Activated CD4-positive, alpha-beta T cell treated with anti-CD3 and anti-CD28 coated beads for 36 hours (primary cell): ENCODE measurements at regions not wholly inside any gene's neighbourhood (a gene's known extent, or its start where the extent isn't known, plus 50 kb on each side); places are given as distances from the start of the nearest gene placed in this dataset.
A peak's percentile ranks its signal among the peaks of the same experiment; 100 is the strongest.

Experiments used
- ATAC-seq: fragments of 200-7000 bp; cut with Tn5 transposase; one replicate; pipeline ENCODE4 v1.10.0; 2021; ENCODE audit warnings: mild to moderate bottlenecking, moderate library complexity
- CTCF ChIA-PET: fragments of 350-600 bp; sonication (Branson Sonifier 250); formaldehyde crosslinking; loops from one replicate; lab custom pipeline; 2021; ENCODE audit warnings: antibody characterized with exemption; lab: Charles Lee
- POLR2A ChIA-PET: fragments of 350-600 bp; sonication (Branson Sonifier 250); formaldehyde crosslinking; loops from one replicate; lab custom pipeline; 2021; ENCODE audit warnings: antibody characterized with exemption, inconsistent platforms; lab: Charles Lee
- DNase-seq: peaks from one replicate; pipeline ENCODE4 v3.0.0-alpha.2; 2020
- H3K27ac Mint-ChIP-seq: one replicate; pipeline ENCODE4 v1.8.0; 2021; ENCODE audit warnings: mixed read lengths
- H3K27me3 Mint-ChIP-seq: one replicate; pipeline ENCODE4 v1.8.0; 2021; ENCODE audit warnings: mixed read lengths
- H3K36me3 Mint-ChIP-seq: one replicate; pipeline ENCODE4 v1.8.0; 2021; ENCODE audit warnings: low read depth, mixed read lengths
- H3K4me1 Mint-ChIP-seq: one replicate; pipeline ENCODE4 v1.8.0; 2021; ENCODE audit warnings: mixed read lengths
- H3K4me3 Mint-ChIP-seq: one replicate; pipeline ENCODE4 v1.8.0; 2021; ENCODE audit warnings: mild to moderate bottlenecking, moderate library complexity, mixed read lengths
- H3K9me3 Mint-ChIP-seq: one replicate; pipeline ENCODE4 v1.8.0; 2021; ENCODE audit warnings: low read depth, mixed read lengths
- intact Hi-C, 2 experiments: fragments of 100-400 bp; cut with DNase I in 1 of 2; cut with micrococcal nuclease in 1 of 2; formaldehyde crosslinking; loops; one replicate each; pipeline versions ENCODE4 v1.14.2 to v1.15.1; 2022 to 2024; cut with DNase I, micrococcal nuclease

GRCh38 chr11:123378096-123378495 lies 52.0 kb upstream of the GRAMD1B start:
- Mint-ChIP-seq H3K27ac (no peak overlapping the region), H3K36me3 (no peaks in the 10 kb centered on the region), H3K27me3 (peaks cover 6% of the 10 kb centered on the region), H3K4me1 (peaks cover 40% of the 10 kb centered on the region), H3K9me3 (no peaks in the 10 kb centered on the region), H3K4me3 (no peak overlapping the region)
- no peak for DNase-seq
- ATAC-seq, result no peak
- ChIA-PET CTCF (interaction anchor here (1.3 kb wide), 1 partner anchor 19 kb away, joined by 4 read pairs; no protein-coding TSS in a partner anchor), POLR2A (no interaction called here)
- intact Hi-C loops, result no loop called here

- ATAC-seq (no peak), DNase-seq (no peak)
- CTCF ChIA-PET, result interaction anchor here (1.3 kb wide), 1 partner anchor 18 kb away, joined by 4 read pairs; no protein-coding TSS in a partner anchor
- no peak overlapping the region for H3K27ac Mint-ChIP-seq
- peaks cover 40% of the 10 kb centered on the region for H3K4me1 Mint-ChIP-seq
- H3K9me3 Mint-ChIP-seq, result no peaks in the 10 kb centered on the region
- no peaks in the 10 kb centered on the region for H3K36me3 Mint-ChIP-seq
- POLR2A ChIA-PET, result no interaction called here
- intact Hi-C loops, result no loop called here
- no peak overlapping the region for H3K4me3 Mint-ChIP-seq
- peaks cover 6% of the 10 kb centered on the region for H3K27me3 Mint-ChIP-seq
These were observed 52.7 kb upstream of the GRAMD1B start for GRCh38 chr11:123377355-123377754.

- intact Hi-C loops, result no loop called here
- Mint-ChIP-seq H3K27ac (no peak overlapping the region), H3K27me3 (peaks cover 6% of the 10 kb centered on the region), H3K9me3 (no peaks in the 10 kb centered on the region), H3K36me3 (no peaks in the 10 kb centered on the region), H3K4me3 (no peak overlapping the region), H3K4me1 (peaks cover 29% of the 10 kb centered on the region)
- POLR2A ChIA-PET, result no interaction called here
- ATAC-seq (no peak), DNase-seq (no peak)
- CTCF ChIA-PET, result interaction anchor here (0.6 kb wide), 1 partner anchor 205 kb away, joined by 3 read pairs; no protein-coding TSS in a partner anchor
These were observed 54.2 kb upstream of the GRAMD1B start for GRCh38 chr11:123375832-123376231.

GRCh38 chr11:123374622-123374968 lies 55.5 kb upstream of the GRAMD1B start:
- no peaks in the 10 kb centered on the region for H3K36me3 Mint-ChIP-seq
- H3K27ac Mint-ChIP-seq, result no peak overlapping the region
- peaks cover 5% of the 10 kb centered on the region for H3K27me3 Mint-ChIP-seq
- H3K4me3 Mint-ChIP-seq, result no peak overlapping the region
- H3K9me3 Mint-ChIP-seq, result no peaks in the 10 kb centered on the region
- intact Hi-C loops, result no loop called here
- ATAC-seq (no peak), DNase-seq (no peak)
- peaks cover 20% of the 10 kb centered on the region for H3K4me1 Mint-ChIP-seq
- CTCF ChIA-PET, result interaction anchor here (0.6 to 1.5 kb wide), 3 partner anchors 11 to 73 kb away, joined by 3 to 5 read pairs (median 3); no protein-coding TSS in a partner anchor
- POLR2A ChIA-PET, result interaction anchor here (0.6 kb wide), 1 partner anchor 12 kb away, joined by 3 read pairs; no protein-coding TSS in a partner anchor

- DNase-seq (no peak), ATAC-seq (peak; percentile 83)
- no peaks in the 10 kb centered on the region for H3K36me3 Mint-ChIP-seq
- H3K27ac Mint-ChIP-seq, result no peak overlapping the region
- ChIA-PET POLR2A (interaction anchor here (0.6 kb wide), 1 partner anchor 300 kb away, joined by 3 read pairs; no protein-coding TSS in a partner anchor), CTCF (interaction anchor here (0.6 to 1.5 kb wide), 4 partner anchors 10 to 72 kb away, joined by 3 to 5 read pairs (median 3); no protein-coding TSS in a partner anchor)
- peaks cover 18% of the 10 kb centered on the region for H3K4me1 Mint-ChIP-seq
- no peaks in the 10 kb centered on the region for H3K9me3 Mint-ChIP-seq
- H3K4me3 Mint-ChIP-seq, result no peak overlapping the region
- intact Hi-C loops, result no loop called here
- peaks cover 7% of the 10 kb centered on the region for H3K27me3 Mint-ChIP-seq
These were observed 56.1 kb upstream of the GRAMD1B start for GRCh38 chr11:123373754-123374621.

- Mint-ChIP-seq H3K27me3 (peaks cover 12% of the 10 kb centered on the region), H3K4me3 (no peak overlapping the region), H3K4me1 (peaks cover 9% of the 10 kb centered on the region), H3K9me3 (no peaks in the 10 kb centered on the region), H3K36me3 (peaks cover 5% of the 10 kb centered on the region), H3K27ac (no peak overlapping the region)
- ATAC-seq (no peak), DNase-seq (no peak)
- ChIA-PET POLR2A (interaction anchor here (0.6 kb wide), 1 partner anchor 10 kb away, joined by 3 read pairs; no protein-coding TSS in a partner anchor), CTCF (interaction anchor here (0.7 to 1.3 kb wide), 3 partner anchors 10 to 36 kb away, joined by 3 to 5 read pairs (median 3); no protein-coding TSS in a partner anchor)
- intact Hi-C loops, result no loop called here
These were observed 58.4 kb upstream of the GRAMD1B start for GRCh38 chr11:123371506-123372297.

GRCh38 chr11:123366924-123367323 lies 63.1 kb upstream of the GRAMD1B start:
- Mint-ChIP-seq H3K27ac (no peak overlapping the region), H3K9me3 (no peaks in the 10 kb centered on the region), H3K4me1 (peaks cover 23% of the 10 kb centered on the region), H3K36me3 (peaks cover 5% of the 10 kb centered on the region), H3K4me3 (no peak overlapping the region), H3K27me3 (peaks cover 22% of the 10 kb centered on the region)
- ChIA-PET POLR2A (no interaction called here), CTCF (no interaction called here)
- DNase-seq (no peak), ATAC-seq (no peak)
- intact Hi-C loops, result no loop called here

GRCh38 chr11:123365955-123366354 lies 64.1 kb upstream of the GRAMD1B start:
- ChIA-PET POLR2A (no interaction called here), CTCF (no interaction called here)
- Mint-ChIP-seq H3K4me1 (peaks cover 28% of the 10 kb centered on the region), H3K4me3 (no peak overlapping the region), H3K27me3 (peaks cover 30% of the 10 kb centered on the region), H3K9me3 (no peaks in the 10 kb centered on the region), H3K36me3 (peaks cover 9% of the 10 kb centered on the region), H3K27ac (no peak overlapping the region)
- DNase-seq (no peak), ATAC-seq (no peak)
- intact Hi-C loops, result no loop called here

- no peak overlapping the region for H3K27ac Mint-ChIP-seq
- ATAC-seq, result no peak
- H3K27me3 Mint-ChIP-seq, result peaks cover 40% of the 10 kb centered on the region
- ChIA-PET CTCF (interaction anchor here (0.6 to 1.0 kb wide), 2 partner anchors 10 to 65 kb away, joined by 3 read pairs; no protein-coding TSS in a partner anchor), POLR2A (no interaction called here)
- H3K4me3 Mint-ChIP-seq, result no peak overlapping the region
- no peaks in the 10 kb centered on the region for H3K9me3 Mint-ChIP-seq
- intact Hi-C loops, result no loop called here
- peaks cover 34% of the 10 kb centered on the region for H3K4me1 Mint-ChIP-seq
- H3K36me3 Mint-ChIP-seq, result peaks cover 9% of the 10 kb centered on the region
- DNase-seq, result no peak
These were observed 66.0 kb upstream of the GRAMD1B start for GRCh38 chr11:123364080-123364479.

- ChIA-PET CTCF (interaction anchor here (0.7 to 1.0 kb wide), 2 partner anchors 11 to 17 kb away, joined by 3 read pairs; no protein-coding TSS in a partner anchor), POLR2A (no interaction called here)
- H3K27ac Mint-ChIP-seq, result peak overlapping the region; percentile 8
- intact Hi-C loops, result no loop called here
- no peak overlapping the region for H3K4me3 Mint-ChIP-seq
- peaks cover 36% of the 10 kb centered on the region for H3K4me1 Mint-ChIP-seq
- H3K27me3 Mint-ChIP-seq, result peaks cover 41% of the 10 kb centered on the region
- H3K9me3 Mint-ChIP-seq, result no peaks in the 10 kb centered on the region
- ATAC-seq (no peak), DNase-seq (no peak)
- peaks cover 9% of the 10 kb centered on the region for H3K36me3 Mint-ChIP-seq
These were observed 66.5 kb upstream of the GRAMD1B start for GRCh38 chr11:123363556-123363955.

GRCh38 chr11:123362941-123363340 lies 67.1 kb upstream of the GRAMD1B start:
- peaks cover 39% of the 10 kb centered on the region for H3K4me1 Mint-ChIP-seq
- peak overlapping the region; percentile 43 for H3K4me3 Mint-ChIP-seq
- no peak for ATAC-seq
- no peak for DNase-seq
- CTCF ChIA-PET, result interaction anchor here (0.7 to 1.4 kb wide), 4 partner anchors 9 to 179 kb away, joined by 3 to 6 read pairs (median 3); no protein-coding TSS in a partner anchor
- peaks cover 43% of the 10 kb centered on the region for H3K27me3 Mint-ChIP-seq
- H3K27ac Mint-ChIP-seq, result no peak overlapping the region
- H3K36me3 Mint-ChIP-seq, result peaks cover 9% of the 10 kb centered on the region
- H3K9me3 Mint-ChIP-seq, result no peaks in the 10 kb centered on the region
- intact Hi-C loops, result no loop called here
- POLR2A ChIA-PET, result interaction anchor here (1.2 kb wide), 1 partner anchor 12 kb away, joined by 3 read pairs; no protein-coding TSS in a partner anchor
